K562 (cell line): ENCODE measurements at regions not wholly inside any gene's neighbourhood (a gene's known extent, or its start where the extent isn't known, plus 50 kb on each side); places are given as distances from the start of the nearest gene placed in this dataset.

ENCODE experiments used
- ATAC-seq: fragments of 200-7000 bp; cut with Tn5 transposase; 3 replicates; pipeline ENCODE4 v1.9.1; 2020; ENCODE audit warnings: moderate library complexity
- BruUV-seq: library from RNA; stranded (reverse); fragments of 400-500 nt; replicated peaks from 2 replicates; lab custom pipeline; 2021; lab: Mats Ljungman, UMichigan
- CTCF ChIA-PET: fragments of 300-600 bp; formaldehyde crosslinking; extraction: SDS; loops from one replicate; lab custom pipeline; 2021; ENCODE audit warnings: low intra/inter-chr PET ratio; lab: Yijun Ruan, JAX
- POLR2A ChIA-PET: fragments of 300-600, 350-650 bp; sonication (Branson Sonifier 250); formaldehyde crosslinking; extraction: SDS; loops from one replicate; lab custom pipeline; 2021; ENCODE audit warnings: antibody characterized with exemption, inconsistent platforms; lab: Yijun Ruan, JAX
- DNase-seq, 4 experiments: peaks; one replicate each; pipeline versions ENCODE4 v3.0.0 to v3.0.0-alpha.2; 2011 to 2018; ENCODE audit warnings: low spot score in 3 of 4, mixed read lengths in 3 of 4; ENCODE audit errors: extremely low read depth in 1 of 4
- FAIRE-seq: peaks from 2 replicates; lab custom pipeline; 2011; peaks lifted over from hg19 to GRCh38; lab: Jason Lieb, UNC
- H2AFZ ChIP-seq: 2 replicates; pipeline ENCODE4 v1.6.0; 2011; ENCODE audit warnings: low read depth, low read length, control low read depth, inconsistent platforms
- H3K27ac ChIP-seq: fragments of 200-600 bp; 3 replicates; pipeline ENCODE4 v1.8.0; 2011; ENCODE audit warnings: low read depth, mild to moderate bottlenecking, control low read depth, inconsistent platforms, low read length, moderate library complexity, mixed read lengths; ENCODE audit errors: extremely low read depth
- H3K27me3 ChIP-seq, 2 experiments: fragments of 300-600 bp in 1 of 2; 2 replicates in 1 of 2; 3 replicates in 1 of 2; pipeline versions ENCODE4 v1.6.0 to v1.8.0; 2011; ENCODE audit warnings: inconsistent platforms in 2 of 2, low read length in 2 of 2, mild to moderate bottlenecking in 1 of 2, mixed read lengths in 1 of 2, moderate library complexity in 1 of 2; ENCODE audit not compliant: control insufficient read depth in 2 of 2, insufficient read depth in 2 of 2
- H3K36me3 ChIP-seq: fragments of 300-600 bp; 3 replicates; pipeline ENCODE4 v1.8.0; 2011; ENCODE audit warnings: mild to moderate bottlenecking, low read length, inconsistent platforms; ENCODE audit not compliant: control insufficient read depth, insufficient read depth
- H3K4me1 ChIP-seq, 2 experiments: fragments of 200-600 bp in 1 of 2; replicated peaks in 1 of 2; 2 replicates in 1 of 2; 3 replicates in 1 of 2; pipeline versions ENCODE4 v1.5.1 to v1.8.0; 2011; ENCODE audit warnings: inconsistent platforms in 2 of 2, low read length in 2 of 2, mild to moderate bottlenecking in 1 of 2, mixed read lengths in 1 of 2, moderate library complexity in 1 of 2; ENCODE audit not compliant: control insufficient read depth in 2 of 2, insufficient read depth in 2 of 2
- H3K4me2 ChIP-seq: 2 replicates; pipeline ENCODE4 v1.6.1; 2011; ENCODE audit warnings: low read length, control low read depth, inconsistent platforms, mixed read lengths; ENCODE audit not compliant: insufficient read depth
- H3K4me3 ChIP-seq: fragments of 200-600 bp; sonication (generic), shearing (Covaris generic); 2 replicates; pipeline ENCODE4 v1.5.1; 2016; ENCODE audit warnings: control low read depth, inconsistent platforms
- H3K79me2 ChIP-seq: fragments of 200-600 bp; 3 replicates; pipeline ENCODE4 v1.8.0; 2011; ENCODE audit warnings: low read length, inconsistent platforms; ENCODE audit not compliant: control insufficient read depth, insufficient read depth
- H3K9ac ChIP-seq, 2 experiments: 2 replicates each; pipeline versions ENCODE4 v1.6.0 to v1.6.1; 2011; ENCODE audit warnings: low read depth in 2 of 2, low read length in 2 of 2, control low read depth in 1 of 2, inconsistent platforms in 1 of 2, mild to moderate bottlenecking in 1 of 2, mixed read lengths in 1 of 2; ENCODE audit not compliant: insufficient read depth in 1 of 2
- H3K9me1 ChIP-seq: one replicate; pipeline ENCODE4 v1.6.0; 2011; ENCODE audit warnings: inconsistent platforms, mild to moderate bottlenecking, low read length, moderate library complexity; ENCODE audit not compliant: control insufficient read depth, insufficient read depth
- H3K9me3 ChIP-seq: replicated peaks from 2 replicates; pipeline ENCODE4 v1.5.1; 2011; ENCODE audit warnings: low read depth, low read length, inconsistent platforms; ENCODE audit not compliant: control insufficient read depth, insufficient read depth
- H4K20me1 ChIP-seq: replicated peaks from 2 replicates; pipeline ENCODE4 v1.6.1; 2011; ENCODE audit warnings: low read length, inconsistent platforms, mixed read lengths; ENCODE audit not compliant: control insufficient read depth, insufficient read depth
- HOXB6 ChIP-seq: fragments of 250-450 bp; sonication (Bioruptor Pico); IDR thresholded peaks from 2 replicates; pipeline ENCODE4 v1.5.1; 2022; ENCODE audit warnings: mild to moderate bottlenecking, borderline replicate concordance
- ILK ChIP-seq: fragments of 450-650 bp; IDR thresholded peaks from 2 replicates; pipeline ENCODE4 v1.6.1; 2016; ENCODE audit warnings: missing genetic modification characterization, low read depth, mild to moderate bottlenecking, missing compliant biosample characterization, moderate library complexity, borderline replicate concordance
- KLF13 ChIP-seq: fragments of 450-650 bp; IDR thresholded peaks from 2 replicates; pipeline ENCODE4 v1.6.1; 2016; ENCODE audit warnings: missing genetic modification characterization, low read depth, mild to moderate bottlenecking, missing compliant biosample characterization, moderate library complexity, borderline replicate concordance
- MCM5 ChIP-seq: fragments of 450-650 bp; IDR thresholded peaks from 2 replicates; pipeline ENCODE4 v1.6.1; 2016; ENCODE audit warnings: low read depth
- NFIX ChIP-seq: fragments of 250-450 bp; sonication (Bioruptor Pico); IDR thresholded peaks from 2 replicates; pipeline ENCODE4 v1.4.0; 2020; ENCODE audit warnings: low read depth, mild to moderate bottlenecking, moderate library complexity
- NUFIP1 ChIP-seq: fragments of 450-650 bp; IDR thresholded peaks from 2 replicates; pipeline ENCODE4 v1.6.1; 2018; ENCODE audit not compliant: partially characterized antibody
- SNRNP70 ChIP-seq: fragments of 200-400 bp; formaldehyde crosslinking; optimal IDR thresholded peaks from 2 replicates; pipeline ENCODE3; 2017; ENCODE audit warnings: low read depth, low read length
- SRSF7 ChIP-seq: fragments of 200-400 bp; formaldehyde crosslinking; optimal IDR thresholded peaks from 2 replicates; pipeline ENCODE3; 2017; ENCODE audit warnings: mild to moderate bottlenecking, low read depth, low read length
- STAT5A ChIP-seq: IDR thresholded peaks from 2 replicates; pipeline ENCODE4 v1.6.1; 2012; ENCODE audit warnings: low read length, inconsistent platforms, borderline replicate concordance
- ZC3H11A ChIP-seq: IDR thresholded peaks from 2 replicates; pipeline ENCODE4 v1.6.1; 2012; ENCODE audit warnings: low read depth, low read length, improper control_type of control experiment
- ZSCAN32 ChIP-seq: fragments of 450-650 bp; formaldehyde crosslinking; IDR thresholded peaks from 2 replicates; pipeline ENCODE4 v1.4.0; 2020; ENCODE audit warnings: mild to moderate bottlenecking, moderate library complexity
- WGBS: fragments of 100-300 bp; shearing (Covaris generic); methylation state at CpG from one replicate; pipeline ENCODE4 v1.1.6; 2016; ENCODE audit warnings: low coverage, mixed read lengths; ENCODE audit not compliant: insufficient coverage; ENCODE audit errors: missing lambda C conversion rate; 5-methylcytosine and 5-hydroxymethylcytosine counted together
- in situ Hi-C: fragments of 300-500 bp; cut with MboI; formaldehyde crosslinking; loops from 4 replicates; pipeline ENCODE4 v1.15.0; 2018; ENCODE audit warnings: inconsistent platforms, mixed read lengths
- intact Hi-C: fragments of 100-400 bp; cut with micrococcal nuclease; formaldehyde crosslinking; loops from 2 replicates; pipeline ENCODE4 v1.14.2; 2022
- TF ChIP-seq, protein P1 (sequence below): fragments of 250-450 bp; sonication (Bioruptor Pico); IDR thresholded peaks from 2 replicates; pipeline ENCODE4 v1.8.0; 2021; ENCODE audit warnings: moderate library complexity, mild to moderate bottlenecking, inconsistent platforms
- TF ChIP-seq, protein P2 (sequence below), 3 experiments: IDR thresholded peaks in 2 of 3; conservative IDR thresholded peaks in 1 of 3; 2 replicates each; pipeline ENCODE4 v1.5.1; 2011 to 2012; ENCODE audit warnings: low read length in 3 of 3, mild to moderate bottlenecking in 3 of 3, control low read depth in 2 of 3, improper control_type of control experiment in 1 of 3, inconsistent platforms in 1 of 3, low read depth in 1 of 3, mixed read lengths in 1 of 3, moderate library complexity in 1 of 3; ENCODE audit not compliant: insufficient read depth in 2 of 3
- TF ChIP-seq, protein P3 (sequence below): fragments of 450-650 bp; IDR thresholded peaks from 2 replicates; pipeline ENCODE4 v1.6.1; 2017; ENCODE audit warnings: antibody characterized with exemption, mild to moderate bottlenecking

DNA sequence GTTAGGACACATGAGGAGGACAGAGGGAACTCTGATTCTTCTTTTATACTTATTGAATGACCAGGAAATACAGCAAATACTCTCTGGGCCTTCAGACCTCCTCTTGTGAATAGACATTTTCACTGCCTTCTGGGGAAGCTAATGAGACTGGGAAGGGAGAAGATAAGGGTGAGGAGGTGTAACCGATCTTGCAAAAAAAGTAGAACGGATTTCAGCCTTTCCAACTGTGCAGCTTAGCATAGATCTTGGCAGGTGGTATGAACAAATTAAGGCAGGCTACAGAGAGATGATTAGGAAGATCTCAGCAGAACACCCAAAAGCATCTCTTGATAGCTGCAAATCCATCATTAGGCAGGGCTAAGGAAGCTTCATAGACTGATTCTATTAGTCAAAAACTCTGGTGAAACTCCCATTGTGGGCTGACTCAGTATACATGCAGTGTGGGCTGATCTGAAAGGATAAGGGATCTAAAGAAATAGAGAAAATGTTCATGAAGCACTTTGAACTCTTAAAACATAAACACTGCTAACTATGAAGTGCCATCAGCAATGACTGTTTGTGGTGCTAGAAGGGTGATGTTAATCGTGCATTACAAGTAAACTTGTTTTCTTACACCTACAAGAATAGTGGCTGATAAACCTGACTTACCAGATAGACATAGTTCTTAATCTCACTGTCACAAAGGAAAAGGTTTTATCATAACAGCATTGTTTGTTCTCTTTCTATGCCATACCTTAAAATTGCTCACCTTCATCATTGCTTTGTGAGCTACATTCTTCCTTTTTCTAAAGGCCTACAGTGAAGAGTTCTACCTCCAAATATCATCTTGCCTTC is 85.5 kb upstream of the PALMD start:
- ChIA-PET POLR2A (interaction anchor here (1.4 to 1.5 kb wide), 2 partner anchors 10 to 16 kb away, joined by 4 read pairs; no protein-coding TSS in a partner anchor), CTCF (no interaction called here)
- Histone ChIP-seq H4K20me1 (no peaks in the 10 kb centered on the region), H3K79me2 (no peaks in the 10 kb centered on the region), H3K4me2 (no peak overlapping the region), H3K27me3 (no peaks in the 10 kb centered on the region), H3K27ac (peak overlapping the region; percentile 24; the same call in 1 of the 3 replicates), H3K4me1 (peaks cover 0 to 3% of the 10 kb centered on the region in 2 experiments; a peak in 1 of 5 replicates), H2AFZ (peak overlapping the region; percentile 78), H3K9ac (no peak overlapping the region), H3K9me3 (no peaks in the 10 kb centered on the region), H3K36me3 (no peaks in the 10 kb centered on the region), H3K9me1 (no peaks in the 10 kb centered on the region), H3K4me3 (no peak overlapping the region)
- intact Hi-C loops, result no loop called here
- FAIRE-seq (no peak), DNase-seq (peak in 1 of 4 experiments; percentile 27), ATAC-seq (peak; percentile 71)
- in situ Hi-C loops, result no loop called here
- no TSS peak for BruUV-seq
- WGBS, result 6% methylated on average over 3 of the region's 3 CpGs
- TF ChIP-seq NUFIP1, result no peak
- no peak for TF ChIP-seq NFIX (CRISPR knock-in tag)
- TF ChIP-seq, protein P1, sequence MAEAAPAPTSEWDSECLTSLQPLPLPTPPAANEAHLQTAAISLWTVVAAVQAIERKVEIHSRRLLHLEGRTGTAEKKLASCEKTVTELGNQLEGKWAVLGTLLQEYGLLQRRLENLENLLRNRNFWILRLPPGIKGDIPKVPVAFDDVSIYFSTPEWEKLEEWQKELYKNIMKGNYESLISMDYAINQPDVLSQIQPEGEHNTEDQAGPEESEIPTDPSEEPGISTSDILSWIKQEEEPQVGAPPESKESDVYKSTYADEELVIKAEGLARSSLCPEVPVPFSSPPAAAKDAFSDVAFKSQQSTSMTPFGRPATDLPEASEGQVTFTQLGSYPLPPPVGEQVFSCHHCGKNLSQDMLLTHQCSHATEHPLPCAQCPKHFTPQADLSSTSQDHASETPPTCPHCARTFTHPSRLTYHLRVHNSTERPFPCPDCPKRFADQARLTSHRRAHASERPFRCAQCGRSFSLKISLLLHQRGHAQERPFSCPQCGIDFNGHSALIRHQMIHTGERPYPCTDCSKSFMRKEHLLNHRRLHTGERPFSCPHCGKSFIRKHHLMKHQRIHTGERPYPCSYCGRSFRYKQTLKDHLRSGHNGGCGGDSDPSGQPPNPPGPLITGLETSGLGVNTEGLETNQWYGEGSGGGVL (CRISPR knock-in tag), result no peak
- no peak for TF ChIP-seq HOXB6 (CRISPR knock-in tag)
- TF ChIP-seq, protein P2, sequence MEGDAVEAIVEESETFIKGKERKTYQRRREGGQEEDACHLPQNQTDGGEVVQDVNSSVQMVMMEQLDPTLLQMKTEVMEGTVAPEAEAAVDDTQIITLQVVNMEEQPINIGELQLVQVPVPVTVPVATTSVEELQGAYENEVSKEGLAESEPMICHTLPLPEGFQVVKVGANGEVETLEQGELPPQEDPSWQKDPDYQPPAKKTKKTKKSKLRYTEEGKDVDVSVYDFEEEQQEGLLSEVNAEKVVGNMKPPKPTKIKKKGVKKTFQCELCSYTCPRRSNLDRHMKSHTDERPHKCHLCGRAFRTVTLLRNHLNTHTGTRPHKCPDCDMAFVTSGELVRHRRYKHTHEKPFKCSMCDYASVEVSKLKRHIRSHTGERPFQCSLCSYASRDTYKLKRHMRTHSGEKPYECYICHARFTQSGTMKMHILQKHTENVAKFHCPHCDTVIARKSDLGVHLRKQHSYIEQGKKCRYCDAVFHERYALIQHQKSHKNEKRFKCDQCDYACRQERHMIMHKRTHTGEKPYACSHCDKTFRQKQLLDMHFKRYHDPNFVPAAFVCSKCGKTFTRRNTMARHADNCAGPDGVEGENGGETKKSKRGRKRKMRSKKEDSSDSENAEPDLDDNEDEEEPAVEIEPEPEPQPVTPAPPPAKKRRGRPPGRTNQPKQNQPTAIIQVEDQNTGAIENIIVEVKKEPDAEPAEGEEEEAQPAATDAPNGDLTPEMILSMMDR (IDR thresholded peaks at IDR 0.05 in 2 of 3, conservative IDR thresholded peaks at IDR 0.05 in 1 of 3; ENCODE audit: insufficient read depth in 2 of 3, low read depth in 1 of 3, low read length in 3 of 3), result no peak
- TF ChIP-seq SNRNP70, result no peak
- TF ChIP-seq, protein P3, sequence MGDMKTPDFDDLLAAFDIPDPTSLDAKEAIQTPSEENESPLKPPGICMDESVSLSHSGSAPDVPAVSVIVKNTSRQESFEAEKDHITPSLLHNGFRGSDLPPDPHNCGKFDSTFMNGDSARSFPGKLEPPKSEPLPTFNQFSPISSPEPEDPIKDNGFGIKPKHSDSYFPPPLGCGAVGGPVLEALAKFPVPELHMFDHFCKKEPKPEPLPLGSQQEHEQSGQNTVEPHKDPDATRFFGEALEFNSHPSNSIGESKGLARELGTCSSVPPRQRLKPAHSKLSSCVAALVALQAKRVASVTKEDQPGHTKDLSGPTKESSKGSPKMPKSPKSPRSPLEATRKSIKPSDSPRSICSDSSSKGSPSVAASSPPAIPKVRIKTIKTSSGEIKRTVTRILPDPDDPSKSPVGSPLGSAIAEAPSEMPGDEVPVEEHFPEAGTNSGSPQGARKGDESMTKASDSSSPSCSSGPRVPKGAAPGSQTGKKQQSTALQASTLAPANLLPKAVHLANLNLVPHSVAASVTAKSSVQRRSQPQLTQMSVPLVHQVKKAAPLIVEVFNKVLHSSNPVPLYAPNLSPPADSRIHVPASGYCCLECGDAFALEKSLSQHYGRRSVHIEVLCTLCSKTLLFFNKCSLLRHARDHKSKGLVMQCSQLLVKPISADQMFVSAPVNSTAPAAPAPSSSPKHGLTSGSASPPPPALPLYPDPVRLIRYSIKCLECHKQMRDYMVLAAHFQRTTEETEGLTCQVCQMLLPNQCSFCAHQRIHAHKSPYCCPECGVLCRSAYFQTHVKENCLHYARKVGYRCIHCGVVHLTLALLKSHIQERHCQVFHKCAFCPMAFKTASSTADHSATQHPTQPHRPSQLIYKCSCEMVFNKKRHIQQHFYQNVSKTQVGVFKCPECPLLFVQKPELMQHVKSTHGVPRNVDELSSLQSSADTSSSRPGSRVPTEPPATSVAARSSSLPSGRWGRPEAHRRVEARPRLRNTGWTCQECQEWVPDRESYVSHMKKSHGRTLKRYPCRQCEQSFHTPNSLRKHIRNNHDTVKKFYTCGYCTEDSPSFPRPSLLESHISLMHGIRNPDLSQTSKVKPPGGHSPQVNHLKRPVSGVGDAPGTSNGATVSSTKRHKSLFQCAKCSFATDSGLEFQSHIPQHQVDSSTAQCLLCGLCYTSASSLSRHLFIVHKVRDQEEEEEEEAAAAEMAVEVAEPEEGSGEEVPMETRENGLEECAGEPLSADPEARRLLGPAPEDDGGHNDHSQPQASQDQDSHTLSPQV, result no peak
- no peak for TF ChIP-seq SRSF7
- TF ChIP-seq KLF13 (tag), result no peak
- TF ChIP-seq STAT5A, result no peak
- TF ChIP-seq ZSCAN32, result no peak
- TF ChIP-seq ILK (tag), result no peak
- no peak for TF ChIP-seq ZC3H11A
- TF ChIP-seq MCM5, result no peak
